EH (cell line): ENCODE measurements at regions not wholly inside any gene's neighbourhood (a gene's known extent, or its start where the extent isn't known, plus 50 kb on each side); places are given as distances from the start of the nearest gene placed in this dataset.

Source experiments
- DNase-seq: peaks from one replicate; pipeline ENCODE4 v3.0.0-alpha.2; 2015; ENCODE audit warnings: low read depth

- no peak for DNase-seq
Measured at GRCh38 chr17:77907497-77908461, 50.7 kb upstream of the TNRC6C start.

DNA sequence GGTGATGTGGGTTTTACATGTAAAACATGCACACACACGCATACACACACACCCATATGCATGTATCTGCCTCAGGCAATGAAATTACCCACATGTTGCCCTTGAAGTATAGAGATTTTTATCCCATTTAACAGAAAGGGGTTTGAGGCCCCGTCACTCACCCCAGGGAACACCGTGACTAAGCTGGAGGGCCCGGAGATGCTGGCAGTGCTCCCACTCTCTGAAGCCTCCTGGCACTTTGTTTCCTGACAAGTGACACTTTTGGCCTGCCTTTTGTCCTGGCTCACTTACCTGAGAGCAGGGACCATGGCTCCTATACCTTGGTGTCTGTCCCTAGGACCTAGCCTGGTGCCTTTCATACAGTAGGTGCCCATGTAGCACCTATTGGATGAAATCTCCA lies 50.0 kb upstream of the TNRC6C start:
- no peak for DNase-seq
